ENCODE measurements at regions not wholly inside any gene's neighbourhood (a gene's known extent, or its start where the extent isn't known, plus 50 kb on each side); places are given as distances from the start of the nearest gene placed in this dataset.
"Not testable (repeated sequence)": the region's sequence is repeated elsewhere in the genome, so short reads cannot be mapped to it uniquely, and the experiment has no call there.

DNA sequence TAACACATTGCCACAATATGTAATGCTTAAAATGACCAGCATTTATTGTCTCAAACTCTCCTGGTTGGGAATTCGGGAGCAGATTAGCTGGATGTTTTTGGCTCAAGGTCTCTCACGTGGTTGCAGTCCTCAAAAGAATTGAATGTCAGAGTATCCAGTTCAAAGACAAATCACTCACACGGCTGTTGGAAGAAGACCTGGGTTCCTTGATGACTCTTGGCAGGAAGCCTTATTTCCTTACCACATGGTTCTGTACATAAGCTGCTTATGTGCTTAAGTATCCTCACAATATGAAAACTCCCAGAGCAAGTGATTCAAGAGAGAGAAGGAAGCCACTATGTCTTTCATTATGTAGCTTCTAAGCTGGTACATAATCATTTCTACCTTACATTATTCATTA, 230.3 kb upstream of the PTPRD start:
- DNase-seq, result no peak

- DNase-seq, result no peak
Observed at GRCh38 chr9:10855847-10856246, 243.0 kb upstream of the PTPRD start.

DNA sequence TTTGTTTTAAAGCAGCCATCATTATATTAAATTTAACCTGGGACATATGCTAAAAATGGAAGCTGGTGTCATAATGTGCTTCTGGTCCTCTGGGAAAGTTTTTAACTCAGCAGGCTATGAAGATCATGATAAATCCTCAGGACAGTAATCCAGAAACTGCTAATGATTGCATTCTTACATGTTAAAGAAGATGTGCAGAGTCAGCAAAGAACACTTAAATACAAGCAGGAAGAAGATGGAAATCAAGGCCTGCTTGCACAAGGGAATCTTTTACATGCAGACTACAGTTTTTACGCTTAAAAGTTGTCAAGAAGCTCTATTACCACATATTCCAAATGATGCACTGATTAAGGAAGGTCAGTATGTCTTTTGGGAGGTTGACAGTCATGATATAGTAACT, 246.0 kb upstream of the PTPRD start:
- DNase-seq, result no peak

DNA sequence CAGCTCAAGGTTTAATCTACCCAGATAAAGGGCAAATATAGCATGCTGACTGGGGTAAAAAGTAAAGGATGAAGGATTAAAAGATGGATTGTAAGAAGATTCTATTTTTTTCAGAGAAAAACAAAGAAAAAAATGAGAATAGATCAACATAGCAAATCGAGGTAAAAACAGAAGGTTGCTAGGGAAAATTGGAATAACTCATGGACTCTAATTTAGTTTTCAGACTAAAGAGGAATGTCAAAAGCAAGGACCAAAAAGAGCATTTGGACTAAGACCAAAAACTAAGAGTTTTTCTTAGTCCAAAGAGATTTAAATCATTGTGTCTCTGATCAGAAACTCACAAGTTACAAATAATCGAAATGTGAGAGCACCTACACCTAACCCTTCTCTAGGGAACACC, 250.7 kb upstream of the PTPRD start:
- DNase-seq, result no peak

GRCh38 chr9:10867194-10867593, 254.4 kb upstream of the PTPRD start:
- no peak for DNase-seq

DNA sequence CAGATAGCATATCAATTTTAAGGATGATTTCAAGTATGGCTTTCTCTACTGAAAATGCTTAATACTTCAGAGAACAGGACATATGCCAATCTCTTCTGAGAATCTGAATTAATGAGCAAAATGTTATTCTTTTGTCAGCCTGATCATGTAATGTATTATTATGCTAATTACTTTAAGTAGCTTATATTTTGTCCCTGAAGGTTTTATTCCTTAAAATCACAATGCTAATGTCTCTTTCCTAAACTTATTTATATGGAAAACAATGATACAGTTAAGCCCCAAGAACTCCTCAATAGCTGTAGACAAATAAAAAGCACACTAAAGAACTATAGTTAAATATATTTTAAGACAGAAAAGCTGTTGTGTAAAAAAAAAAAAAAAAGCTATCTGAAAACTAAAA, 256.9 kb upstream of the PTPRD start:
- no peak for DNase-seq

DNA sequence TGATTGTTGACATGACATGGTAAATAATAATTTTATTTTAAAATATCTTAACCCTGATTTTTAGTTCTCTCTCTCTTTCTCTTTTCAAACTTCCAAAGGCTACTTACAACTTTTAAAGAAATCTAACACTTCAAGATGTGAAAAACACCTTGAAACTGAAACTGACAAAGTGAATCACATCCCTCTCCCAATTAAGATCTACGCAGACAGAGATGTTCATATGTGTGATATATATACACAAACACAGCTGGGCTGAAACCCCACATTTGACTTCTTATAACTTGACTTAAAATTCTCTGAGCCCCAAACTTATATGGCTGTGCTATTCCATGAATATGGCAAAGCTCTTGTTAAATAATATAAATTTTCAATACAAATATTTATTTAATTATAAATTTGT, 261.2 kb upstream of the PTPRD start:
- no peak for DNase-seq

- no peak for DNase-seq
Observed at GRCh38 chr9:10875752-10876151, 262.9 kb upstream of the PTPRD start.

GRCh38 chr9:10876333-10876732, 263.5 kb upstream of the PTPRD start:
- no peak for DNase-seq

DNA sequence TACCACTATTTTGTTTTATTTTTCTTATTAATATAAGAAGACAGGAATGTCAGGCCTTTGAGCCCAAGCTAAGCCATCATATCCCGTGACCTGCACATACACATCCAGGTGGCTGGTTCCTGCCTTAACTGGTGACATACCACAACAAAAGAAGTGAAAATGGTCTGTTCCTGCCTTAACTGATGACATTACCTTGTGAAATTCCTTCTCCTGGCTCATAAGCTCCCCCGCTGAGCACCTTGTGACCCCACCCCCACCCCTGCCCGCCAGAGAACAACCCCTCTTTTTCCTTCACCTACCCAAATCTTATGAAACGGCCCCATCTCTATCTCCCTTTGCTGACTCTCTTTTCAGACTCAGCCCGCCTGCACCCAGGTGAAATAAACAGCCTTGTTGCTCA, 277.5 kb upstream of the PTPRD start:
- not testable (repeated sequence) for DNase-seq

DNA sequence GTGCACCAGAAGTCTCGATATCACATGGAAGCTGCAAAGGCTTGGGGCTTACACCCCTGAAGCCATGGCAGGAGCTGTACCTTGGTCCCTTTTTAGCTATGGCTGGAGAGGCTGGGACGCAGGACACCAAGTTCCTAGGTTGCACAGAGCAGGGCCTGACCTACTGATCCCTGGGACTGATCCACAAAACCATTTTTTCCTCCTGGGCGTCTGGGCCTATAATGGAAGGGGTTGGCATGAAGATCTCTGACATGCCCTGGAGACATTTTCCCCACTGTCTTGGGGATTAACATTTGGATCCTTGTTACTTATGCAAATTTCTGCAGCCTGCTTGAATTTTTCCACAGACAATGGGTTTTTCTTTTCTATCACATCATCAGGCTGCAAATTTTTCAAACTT, 286.7 kb upstream of the PTPRD start:
- DNase-seq, result no peak

GRCh38 chr9:10903969-10904368, 291.2 kb upstream of the PTPRD start:
- DNase-seq, result no peak

- DNase-seq, result no peak
Observed at GRCh38 chr9:10910779-10911178, 298.0 kb upstream of the PTPRD start.

GRCh38 chr9:10911373-10911772, 298.6 kb upstream of the PTPRD start:
- DNase-seq, result no peak

DNA sequence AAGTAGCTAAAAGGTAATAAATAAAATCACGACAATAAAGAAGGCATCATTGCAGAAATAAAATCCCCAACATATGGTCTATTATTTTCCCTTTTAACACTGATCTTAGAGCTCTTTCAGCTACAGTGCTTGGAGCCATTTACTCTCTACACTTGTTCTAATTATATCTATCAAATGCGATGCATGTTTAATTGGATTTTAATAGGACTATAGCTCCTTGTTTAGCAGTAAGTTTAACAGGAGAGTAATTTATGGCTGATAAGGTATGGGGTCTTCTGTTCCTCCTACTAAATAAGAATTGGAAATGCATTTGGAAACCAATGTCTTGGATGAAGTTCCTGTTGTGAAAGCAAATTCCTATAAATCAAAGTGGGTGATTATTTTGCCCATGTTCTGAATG, 304.2 kb upstream of the PTPRD start:
- no peak for DNase-seq

- DNase-seq, result no peak
Observed at GRCh38 chr9:10921671-10922070, 308.9 kb upstream of the PTPRD start.

GRCh38 chr9:10925896-10926295, 313.1 kb upstream of the PTPRD start:
- DNase-seq, result no peak

DNA sequence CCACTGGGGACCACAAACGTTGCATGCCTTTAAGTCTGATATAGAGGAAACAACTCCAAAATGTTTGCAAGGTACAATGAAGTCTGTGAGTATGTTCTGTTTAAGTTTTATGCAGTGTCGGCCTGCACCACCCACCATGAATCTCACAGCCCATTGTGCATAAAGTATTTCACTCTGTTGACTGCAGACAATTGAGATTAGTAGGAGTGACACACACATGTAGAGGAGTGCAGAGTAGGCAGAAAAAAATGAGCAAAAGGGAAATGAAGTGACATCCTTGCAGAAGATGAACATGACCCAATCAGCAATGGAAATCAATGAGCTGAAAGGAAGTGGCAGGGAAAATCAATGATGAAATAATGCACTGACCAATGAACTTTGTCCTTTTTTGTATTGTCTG, 315.6 kb upstream of the PTPRD start:
- DNase-seq, result no peak

DNA sequence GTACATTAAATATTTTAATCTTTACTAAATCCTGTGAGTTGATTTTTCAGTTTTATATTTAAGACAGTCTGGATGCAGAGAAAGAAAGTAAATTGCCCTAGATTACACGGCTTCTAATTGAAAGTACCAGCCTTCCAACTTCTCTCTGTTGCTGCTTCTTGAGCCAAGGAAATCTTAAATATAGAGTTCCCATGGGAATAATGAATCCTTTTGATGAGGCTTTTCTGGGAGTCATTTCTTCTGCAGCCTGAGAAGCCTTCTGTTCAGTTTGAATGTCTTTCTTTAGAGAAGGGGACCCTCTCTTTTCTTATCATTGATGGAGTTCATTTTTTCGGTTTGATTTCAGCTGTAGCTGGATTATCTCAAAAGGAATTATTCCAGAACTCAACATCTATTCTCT, 317.3 kb upstream of the PTPRD start:
- no peak for DNase-seq

DNA sequence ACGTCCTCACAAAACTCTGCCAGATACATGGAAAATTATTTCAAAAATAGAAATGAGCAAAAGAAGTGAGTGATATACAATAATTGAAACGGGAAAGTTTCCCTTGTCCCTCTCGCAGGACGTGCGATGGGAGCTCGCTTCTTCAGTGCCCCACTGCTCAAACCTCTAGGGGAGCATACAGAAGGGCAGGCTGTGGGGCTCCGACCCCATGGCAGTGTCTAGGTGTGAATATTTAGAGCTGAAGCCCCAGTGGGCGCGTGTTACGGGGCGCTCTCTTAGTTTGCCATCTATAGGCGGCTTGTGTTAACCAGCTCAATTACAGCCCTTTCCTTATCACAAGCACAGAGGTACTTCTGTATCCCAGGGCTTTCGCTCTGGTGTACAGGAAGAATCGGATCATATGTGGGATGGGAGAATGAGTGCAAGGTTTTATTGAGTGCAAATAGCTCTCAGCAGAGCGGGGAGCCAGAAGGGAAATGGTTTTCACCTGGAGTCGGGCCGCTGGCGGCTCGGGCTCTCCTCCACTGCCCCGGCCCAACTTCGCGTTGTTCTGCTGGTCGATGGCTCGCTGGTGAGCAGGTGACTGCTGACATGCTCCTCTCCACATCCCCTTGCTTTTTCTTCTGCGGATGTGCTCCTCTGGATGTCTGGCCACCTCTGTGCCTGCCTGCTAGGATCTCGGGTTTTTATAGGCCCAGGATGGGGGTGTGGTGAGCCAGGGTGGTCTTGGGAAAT, 334.0 kb upstream of the PTPRD start:
- DNase-seq, result no peak

DNA sequence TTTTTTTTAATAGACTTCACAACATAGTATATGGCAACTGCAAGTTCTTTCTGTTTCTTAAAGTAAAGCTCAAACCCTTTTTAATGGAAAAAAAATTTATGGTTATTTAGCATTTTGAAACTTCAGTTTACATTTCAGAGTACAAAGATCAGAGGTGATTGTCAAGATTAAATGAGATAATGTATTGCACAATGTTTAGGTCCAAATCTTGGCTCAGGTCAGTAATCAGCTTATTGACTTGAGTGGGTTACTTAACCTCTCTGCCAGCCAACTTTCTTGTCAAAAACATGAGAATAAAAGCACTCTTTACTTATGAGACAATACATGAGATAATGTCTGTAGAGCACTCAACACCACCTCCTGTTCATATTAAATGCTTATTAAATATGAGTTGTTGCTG, 345.1 kb upstream of the PTPRD start:
- DNase-seq, result no peak

GRCh38 chr9:10961883-10962282, 349.1 kb upstream of the PTPRD start:
- no peak for DNase-seq

DNA sequence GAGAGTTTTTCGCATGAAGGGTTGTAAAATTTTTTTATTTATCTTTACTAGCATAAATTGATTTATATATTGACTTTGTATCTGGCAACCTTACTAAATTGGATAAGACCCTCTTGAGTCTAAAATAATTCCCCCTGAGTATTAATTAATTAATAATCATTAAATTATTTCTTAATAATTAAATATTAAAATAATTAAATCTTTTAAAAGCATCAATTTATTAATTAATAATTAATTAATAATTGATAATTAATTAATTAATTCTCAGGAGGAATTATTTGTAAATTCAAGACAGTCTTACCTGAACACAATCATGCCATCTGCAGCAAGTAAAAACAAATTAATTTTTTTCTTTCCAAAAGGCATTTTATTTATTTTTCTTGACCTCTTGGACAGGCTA, 370.4 kb upstream of the PTPRD start:
- DNase-seq, result no peak

DNA sequence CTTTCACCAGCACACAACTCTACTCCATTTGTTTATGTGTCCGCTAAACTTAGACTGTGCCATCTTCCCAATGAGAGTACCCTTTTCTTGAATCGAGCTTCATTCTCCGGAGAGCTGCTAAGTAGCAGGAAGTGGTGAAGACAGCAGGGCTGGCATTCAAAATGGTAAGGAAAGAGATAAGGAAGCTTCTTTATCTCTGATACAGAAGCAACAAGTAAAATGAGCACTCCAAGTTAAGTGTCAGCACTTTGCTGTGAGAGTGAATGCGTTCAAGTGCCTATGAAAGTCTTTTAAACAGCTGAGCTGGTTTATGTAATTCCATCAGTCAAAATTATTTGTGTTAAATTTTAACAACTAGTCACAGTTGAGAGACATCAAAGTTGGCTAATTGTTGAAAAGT, 386.8 kb upstream of the PTPRD start:
- DNase-seq, result no peak

DNA sequence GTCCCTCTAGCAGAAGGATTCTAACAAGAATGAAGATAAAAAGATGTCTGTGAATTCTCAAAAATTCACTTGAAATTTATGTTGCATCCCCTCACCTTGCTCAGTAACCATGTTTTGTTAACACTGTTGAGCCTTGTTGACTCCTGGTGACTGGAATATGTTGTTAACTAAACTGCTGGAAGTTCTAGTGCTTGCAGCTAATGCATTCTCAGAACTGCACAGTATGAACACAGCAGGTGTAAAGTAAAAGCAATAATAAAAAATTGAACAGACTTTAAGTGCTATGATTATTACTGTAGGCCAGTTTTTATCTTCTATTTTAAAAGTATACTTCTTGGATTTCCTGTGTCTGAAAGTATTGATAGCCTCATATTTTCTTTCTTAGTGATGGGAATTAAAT, 388.7 kb upstream of the PTPRD start:
- DNase-seq, result no peak

GRCh38 chr9:11002705-11003104, 389.9 kb upstream of the PTPRD start:
- no peak for DNase-seq
